SK-N-SH (cell line): ENCODE measurements at regions not wholly inside any gene's neighbourhood (a gene's known extent, or its start where the extent isn't known, plus 50 kb on each side); places are given as distances from the start of the nearest gene placed in this dataset.

ENCODE experiments used
- CTCF ChIA-PET: fragments of 300-600, 350-600 bp; formaldehyde crosslinking; extraction: SDS; loops from one replicate; lab custom pipeline; 2021; lab: Yijun Ruan, JAX
- POLR2A ChIA-PET: fragments of 350-600 bp; sonication (Branson Sonifier 250); formaldehyde crosslinking; extraction: SDS; loops from one replicate; lab custom pipeline; 2020; ENCODE audit warnings: antibody characterized with exemption, inconsistent platforms; lab: Yijun Ruan, JAX
- DNase-seq: peaks from one replicate; pipeline ENCODE4 v3.0.0; 2012
- H2AFZ ChIP-seq: fragments of 200-600 bp; sonication (generic); 2 replicates; pipeline ENCODE4 v1.8.1; 2016; ENCODE audit warnings: antibody characterized with exemption, mild to moderate bottlenecking, low read depth
- H3F3A ChIP-seq: fragments of 200-600 bp; sonication (generic); replicated peaks from 2 replicates; pipeline ENCODE3; 2016; ENCODE audit warnings: antibody characterized with exemption, mild to moderate bottlenecking; ENCODE audit not compliant: insufficient read depth
- H3K27ac ChIP-seq, 2 experiments: fragments of 200-500 bp in 1 of 2; fragments of 200-600 bp in 1 of 2; sonication (Bioruptor generic) in 1 of 2; sonication (generic), shearing (Covaris generic) in 1 of 2; 2 replicates each; pipeline versions ENCODE4 v1.5.1 to v1.6.1; 2014 to 2016; ENCODE audit warnings: low read depth in 2 of 2, inconsistent platforms in 1 of 2, low read length in 1 of 2, mild to moderate bottlenecking in 1 of 2, mixed read lengths in 1 of 2
- H3K27me3 ChIP-seq: fragments of 200-600 bp; sonication (generic), shearing (Covaris generic); 2 replicates; pipeline ENCODE4 v1.6.1; 2016; ENCODE audit warnings: mixed run types; ENCODE audit not compliant: insufficient read depth
- H3K36me3 ChIP-seq, 2 experiments: fragments of 200-500 bp in 1 of 2; fragments of 200-600 bp in 1 of 2; sonication (Bioruptor generic) in 1 of 2; sonication (generic) in 1 of 2; replicated peaks in 1 of 2; 2 replicates each; pipeline versions ENCODE3 to v1.5.1; 2014 to 2016; ENCODE audit warnings: low read length in 1 of 2, mild to moderate bottlenecking in 1 of 2; ENCODE audit not compliant: insufficient read depth in 2 of 2, control insufficient read depth in 1 of 2
- H3K4me1 ChIP-seq, 2 experiments: fragments of 200-500 bp in 1 of 2; fragments of 200-600 bp in 1 of 2; sonication (Bioruptor generic) in 1 of 2; sonication (generic), shearing (Covaris generic) in 1 of 2; 2 replicates each; pipeline versions ENCODE4 v1.5.1 to v1.6.1; 2014 to 2016; ENCODE audit warnings: low read depth in 1 of 2, low read length in 1 of 2, mixed run types in 1 of 2; ENCODE audit not compliant: insufficient read depth in 2 of 2, control insufficient read depth in 1 of 2
- H3K4me2 ChIP-seq: fragments of 200-600 bp; sonication (generic), shearing (Covaris generic); 2 replicates; pipeline ENCODE4 v1.6.1; 2017; ENCODE audit warnings: mixed run types
- H3K4me3 ChIP-seq, 2 experiments: fragments of 200-500 bp in 1 of 2; fragments of 200-600 bp in 1 of 2; sonication (Bioruptor generic) in 1 of 2; sonication (generic), shearing (Covaris generic) in 1 of 2; 2 replicates each; pipeline versions ENCODE4 v1.5.1 to v1.8.1; 2014 to 2016; ENCODE audit warnings: low read depth in 2 of 2, inconsistent platforms in 1 of 2, low read length in 1 of 2, mild to moderate bottlenecking in 1 of 2, mixed read lengths in 1 of 2, moderate library complexity in 1 of 2
- H3K79me2 ChIP-seq: fragments of 200-600 bp; sonication (generic); 2 replicates; pipeline ENCODE4 v1.8.1; 2017; ENCODE audit warnings: mild to moderate bottlenecking; ENCODE audit not compliant: insufficient read depth
- H3K9ac ChIP-seq: fragments of 200-600 bp; sonication (generic); 2 replicates; pipeline ENCODE4 v1.6.1; 2017; ENCODE audit warnings: mixed run types
- H3K9me2 ChIP-seq: fragments of 200-600 bp; sonication (generic); 2 replicates; pipeline ENCODE4 v1.6.1; 2017; ENCODE audit warnings: mixed run types
- H3K9me3 ChIP-seq: fragments of 200-600 bp; sonication (generic); 2 replicates; pipeline ENCODE4 v1.6.1; 2017; ENCODE audit warnings: mixed run types, mild to moderate bottlenecking, moderate library complexity
- H4K20me1 ChIP-seq: fragments of 200-600 bp; sonication (generic); 2 replicates; pipeline ENCODE4 v1.6.1; 2017; ENCODE audit warnings: mild to moderate bottlenecking, mixed run types; ENCODE audit not compliant: insufficient read depth
- EP300 ChIP-seq, 2 experiments: IDR thresholded peaks; 2 replicates each; pipeline versions ENCODE4 v1.4.0 to v1.6.1; 2012; ENCODE audit warnings: borderline replicate concordance in 1 of 2, low read depth in 1 of 2, low read length in 1 of 2
- FOSL2 ChIP-seq: IDR thresholded peaks from 2 replicates; pipeline ENCODE4 v1.4.0; 2012; ENCODE audit warnings: low read depth, mild to moderate bottlenecking, moderate library complexity, borderline replicate concordance
- FOXJ3 ChIP-seq: sonication (generic); formaldehyde crosslinking; IDR thresholded peaks from 2 replicates; pipeline ENCODE4 v1.5.1; 2020; ENCODE audit warnings: mild to moderate bottlenecking, missing genetic modification reagents
- FOXM1 ChIP-seq: IDR thresholded peaks from 2 replicates; pipeline ENCODE4 v1.4.0; 2012; ENCODE audit warnings: low read depth, mild to moderate bottlenecking
- NRF1 ChIP-seq: IDR thresholded peaks from 2 replicates; pipeline ENCODE4 v1.6.1; 2012; ENCODE audit warnings: low read depth, mild to moderate bottlenecking, low read length
- PBX3 ChIP-seq: IDR thresholded peaks from 2 replicates; pipeline ENCODE4; 2012
- POLR2AphosphoS5 ChIP-seq: IDR thresholded peaks from 2 replicates; pipeline ENCODE4 v1.6.1; 2012; ENCODE audit warnings: low read depth, low read length
- RCOR1 ChIP-seq: fragments of 150-350 bp; IDR thresholded peaks from 2 replicates; pipeline ENCODE4 v1.6.1; 2017; ENCODE audit warnings: antibody characterized with exemption, low read length
- REST ChIP-seq: IDR thresholded peaks from 2 replicates; pipeline ENCODE4 v1.6.1; 2012; ENCODE audit warnings: mild to moderate bottlenecking, low read depth, low read length, moderate library complexity
- RFX5 ChIP-seq: IDR thresholded peaks from 2 replicates; pipeline ENCODE4 v1.6.1; 2012; ENCODE audit warnings: mild to moderate bottlenecking, improper control_type of control experiment, low read length
- RXRA ChIP-seq: IDR thresholded peaks from 2 replicates; pipeline ENCODE4 v1.4.0; 2012; ENCODE audit warnings: low read depth, mild to moderate bottlenecking, borderline replicate concordance
- SIN3A ChIP-seq: IDR thresholded peaks from 2 replicates; pipeline ENCODE4 v1.6.1; 2012; ENCODE audit warnings: low read depth, mild to moderate bottlenecking, low read length, moderate library complexity, borderline replicate concordance
- SMC3 ChIP-seq: IDR thresholded peaks from 2 replicates; pipeline ENCODE4 v1.6.1; 2012; ENCODE audit warnings: low read depth, low read length, improper control_type of control experiment
- TAF1 ChIP-seq: IDR thresholded peaks from 2 replicates; pipeline ENCODE4 v1.6.1; 2012; ENCODE audit warnings: low read depth, mild to moderate bottlenecking, low read length, moderate library complexity, borderline replicate concordance
- TEAD4 ChIP-seq: IDR thresholded peaks from 2 replicates; pipeline ENCODE4 v1.4.0; 2012; ENCODE audit warnings: mild to moderate bottlenecking, borderline replicate concordance; ENCODE audit not compliant: insufficient read depth
- ZBTB33 ChIP-seq: IDR thresholded peaks from 2 replicates; pipeline ENCODE4 v1.4.0; 2012; ENCODE audit warnings: low read depth, borderline replicate concordance
- WGBS: methylation state at CpG from one replicate; pipeline ENCODE4 v1.1.6; 2017; ENCODE audit warnings: low lambda C conversion rate; 5-methylcytosine and 5-hydroxymethylcytosine counted together
- TF ChIP-seq, protein P1 (sequence below): IDR thresholded peaks from 2 replicates; pipeline ENCODE4 v1.4.0; 2012; ENCODE audit warnings: low read depth, borderline replicate concordance
- TF ChIP-seq, protein P2 (sequence below): fragments of 200-600 bp; sonication (generic); IDR thresholded peaks from 2 replicates; pipeline ENCODE4 v1.6.1; 2017; ENCODE audit warnings: antibody characterized with exemption, mild to moderate bottlenecking, moderate library complexity
- TF ChIP-seq, protein P3 (sequence below): fragments of 150-350 bp; IDR thresholded peaks from 2 replicates; pipeline ENCODE4 v1.6.1; 2016; ENCODE audit warnings: mild to moderate bottlenecking, low read depth, low read length
- TF ChIP-seq, protein P4 (sequence below): IDR thresholded peaks from 2 replicates; pipeline ENCODE4 v1.4.0; 2012; ENCODE audit warnings: low read depth

DNA sequence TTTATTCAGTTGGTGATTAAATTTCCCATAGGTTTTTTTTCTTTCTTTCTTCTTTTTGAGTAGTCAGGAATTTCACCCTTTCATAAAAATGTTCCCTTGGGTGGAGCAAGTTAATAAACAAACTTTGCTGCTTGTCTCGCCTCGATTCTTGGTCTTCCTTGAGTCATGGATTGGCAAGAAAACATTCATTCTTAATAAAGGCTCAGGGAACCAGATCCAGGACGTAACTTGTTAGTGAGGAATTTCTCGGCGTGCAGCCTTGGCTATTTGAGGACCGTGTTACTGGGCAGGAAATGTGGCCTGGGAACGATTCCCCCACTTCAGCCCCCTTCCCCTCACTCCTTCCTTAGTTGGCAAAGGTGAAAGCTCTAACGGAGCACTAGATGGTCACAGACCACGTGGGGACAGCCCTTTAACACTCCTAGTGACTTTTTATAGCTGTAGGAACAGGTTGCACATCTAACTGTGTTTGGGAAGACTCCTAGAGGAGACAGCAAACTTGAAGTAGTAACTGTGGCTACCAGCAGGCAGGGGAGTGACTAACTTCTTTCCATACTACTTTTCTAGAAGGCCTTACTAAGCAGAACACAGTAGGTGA is 106.8 kb downstream of the UCHL1 start:
- Histone ChIP-seq H4K20me1 (no peaks in the 10 kb centered on the region), H3F3A (peaks cover 3% of the 10 kb centered on the region), H3K9me2 (no peaks in the 10 kb centered on the region), H3K9ac (no peak overlapping the region), H3K27me3 (peaks cover 23% of the 10 kb centered on the region; the same call in 1 of the 2 replicates), H3K79me2 (no peaks in the 10 kb centered on the region), H3K4me3 (no peak overlapping the region), H3K4me1 (peaks cover 0 to 37% of the 10 kb centered on the region in 2 experiments; a peak in 2 of 4 replicates), H3K36me3 (no peaks in the 10 kb centered on the region), H3K9me3 (no peaks in the 10 kb centered on the region), H3K27ac (no peak overlapping the region), H3K4me2 (no peak overlapping the region), H2AFZ (no peak overlapping the region)
- TF ChIP-seq SIN3A (no peak), SMC3 (no peak), TEAD4 (no peak), RXRA (no peak), ZBTB33 (no peak), TAF1 (no peak), NRF1 (no peak), RFX5 (no peak), REST (no peak), FOSL2 (no peak), PBX3 (no peak), EP300 (IDR thresholded peaks at IDR 0.05; ENCODE audit: borderline replicate concordance in 1 of 2, low read depth in 1 of 2, low read length in 1 of 2) (no peak), FOXM1 (no peak), FOXJ3 (no peak), POLR2AphosphoS5 (no peak), RCOR1 (no peak)
- TF ChIP-seq, protein P1, sequence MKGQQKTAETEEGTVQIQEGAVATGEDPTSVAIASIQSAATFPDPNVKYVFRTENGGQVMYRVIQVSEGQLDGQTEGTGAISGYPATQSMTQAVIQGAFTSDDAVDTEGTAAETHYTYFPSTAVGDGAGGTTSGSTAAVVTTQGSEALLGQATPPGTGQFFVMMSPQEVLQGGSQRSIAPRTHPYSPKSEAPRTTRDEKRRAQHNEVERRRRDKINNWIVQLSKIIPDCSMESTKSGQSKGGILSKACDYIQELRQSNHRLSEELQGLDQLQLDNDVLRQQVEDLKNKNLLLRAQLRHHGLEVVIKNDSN, result no peak
- TF ChIP-seq, protein P2, sequence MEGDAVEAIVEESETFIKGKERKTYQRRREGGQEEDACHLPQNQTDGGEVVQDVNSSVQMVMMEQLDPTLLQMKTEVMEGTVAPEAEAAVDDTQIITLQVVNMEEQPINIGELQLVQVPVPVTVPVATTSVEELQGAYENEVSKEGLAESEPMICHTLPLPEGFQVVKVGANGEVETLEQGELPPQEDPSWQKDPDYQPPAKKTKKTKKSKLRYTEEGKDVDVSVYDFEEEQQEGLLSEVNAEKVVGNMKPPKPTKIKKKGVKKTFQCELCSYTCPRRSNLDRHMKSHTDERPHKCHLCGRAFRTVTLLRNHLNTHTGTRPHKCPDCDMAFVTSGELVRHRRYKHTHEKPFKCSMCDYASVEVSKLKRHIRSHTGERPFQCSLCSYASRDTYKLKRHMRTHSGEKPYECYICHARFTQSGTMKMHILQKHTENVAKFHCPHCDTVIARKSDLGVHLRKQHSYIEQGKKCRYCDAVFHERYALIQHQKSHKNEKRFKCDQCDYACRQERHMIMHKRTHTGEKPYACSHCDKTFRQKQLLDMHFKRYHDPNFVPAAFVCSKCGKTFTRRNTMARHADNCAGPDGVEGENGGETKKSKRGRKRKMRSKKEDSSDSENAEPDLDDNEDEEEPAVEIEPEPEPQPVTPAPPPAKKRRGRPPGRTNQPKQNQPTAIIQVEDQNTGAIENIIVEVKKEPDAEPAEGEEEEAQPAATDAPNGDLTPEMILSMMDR, result no peak
- TF ChIP-seq, protein P3, sequence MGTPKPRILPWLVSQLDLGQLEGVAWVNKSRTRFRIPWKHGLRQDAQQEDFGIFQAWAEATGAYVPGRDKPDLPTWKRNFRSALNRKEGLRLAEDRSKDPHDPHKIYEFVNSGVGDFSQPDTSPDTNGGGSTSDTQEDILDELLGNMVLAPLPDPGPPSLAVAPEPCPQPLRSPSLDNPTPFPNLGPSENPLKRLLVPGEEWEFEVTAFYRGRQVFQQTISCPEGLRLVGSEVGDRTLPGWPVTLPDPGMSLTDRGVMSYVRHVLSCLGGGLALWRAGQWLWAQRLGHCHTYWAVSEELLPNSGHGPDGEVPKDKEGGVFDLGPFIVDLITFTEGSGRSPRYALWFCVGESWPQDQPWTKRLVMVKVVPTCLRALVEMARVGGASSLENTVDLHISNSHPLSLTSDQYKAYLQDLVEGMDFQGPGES, result no peak
- TF ChIP-seq, protein P4, sequence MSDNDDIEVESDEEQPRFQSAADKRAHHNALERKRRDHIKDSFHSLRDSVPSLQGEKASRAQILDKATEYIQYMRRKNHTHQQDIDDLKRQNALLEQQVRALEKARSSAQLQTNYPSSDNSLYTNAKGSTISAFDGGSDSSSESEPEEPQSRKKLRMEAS, result no peak
- ChIA-PET POLR2A (no interaction called here), CTCF (interaction anchor here (1.5 kb wide), 2 partner anchors 236 to 330 kb away, joined by 3 to 5 read pairs; no protein-coding TSS in a partner anchor)
- DNase-seq, result no peak
- 61% methylated on average over 9 of the region's 9 CpGs for WGBS
